ENCODE measurements at regions not wholly inside any gene's neighbourhood (a gene's known extent, or its start where the extent isn't known, plus 50 kb on each side); places are given as distances from the start of the nearest gene placed in this dataset.

GRCh38 chr16:73601911-73602310 is 554.0 kb upstream of the ZFHX3 start:
- H2AFZ ChIP-seq (ENCODE audit: low read length), result no peak overlapping the region
- no peak for DNase-seq (ENCODE audit: low spot score)
- no peak overlapping the region for H3K4me2 ChIP-seq (ENCODE audit: low read length)
- no peak overlapping the region for H3K4me3 ChIP-seq (ENCODE audit: low read depth, low read length, poor library complexity, severe bottlenecking)
- no peaks in the 10 kb centered on the region for H3K9me3 ChIP-seq (ENCODE audit: low read length)
- BruUV-seq (replicated peaks), result no TSS peak
- CTCF ChIA-PET (ENCODE audit: unreplicated experiment), result no interaction called here
- H3K79me2 ChIP-seq (ENCODE audit: insufficient read depth, low read depth, low read length), result no peaks in the 10 kb centered on the region
- H4K20me1 ChIP-seq (ENCODE audit: insufficient read depth, low read length), result no peaks in the 10 kb centered on the region
- TF ChIP-seq CTCF (conservative IDR thresholded peaks at IDR 0.05; ENCODE audit: low read length), result no peak
- no peak for TF ChIP-seq EZH2phosphoT487 (IDR thresholded peaks at IDR 0.05; ENCODE audit: borderline replicate concordance, low read depth, low read length)
- no peaks in the 10 kb centered on the region for H3K36me3 ChIP-seq (ENCODE audit: insufficient read depth, low read length)
- POLR2A ChIA-PET, result no interaction called here
- no peaks in the 10 kb centered on the region for H3K4me1 ChIP-seq (ENCODE audit: insufficient read depth, low read length, poor library complexity, severe bottlenecking)
- no peaks in the 10 kb centered on the region for H3K9me2 ChIP-seq (ENCODE audit: insufficient read depth, low read length)
- H3K27ac ChIP-seq (ENCODE audit: low read depth, low read length, poor library complexity, severe bottlenecking), result no peak overlapping the region
- intact Hi-C loops (cut with micrococcal nuclease; ENCODE audit: unreplicated experiment), result no loop called here

- no peak for TF ChIP-seq CTCF (conservative IDR thresholded peaks at IDR 0.05; ENCODE audit: low read length)
- no peak for TF ChIP-seq EZH2phosphoT487 (IDR thresholded peaks at IDR 0.05; ENCODE audit: borderline replicate concordance, low read depth, low read length)
- Histone ChIP-seq H3K4me2 (ENCODE audit: low read length) (no peak overlapping the region), H3K9me2 (ENCODE audit: insufficient read depth, low read length) (no peaks in the 10 kb centered on the region), H2AFZ (ENCODE audit: low read length) (no peak overlapping the region), H3K79me2 (ENCODE audit: insufficient read depth, low read depth, low read length) (no peaks in the 10 kb centered on the region), H3K9me3 (ENCODE audit: low read length) (no peaks in the 10 kb centered on the region), H3K4me1 (ENCODE audit: insufficient read depth, low read length, poor library complexity, severe bottlenecking) (no peaks in the 10 kb centered on the region), H3K27ac (ENCODE audit: low read depth, low read length, poor library complexity, severe bottlenecking) (no peak overlapping the region), H4K20me1 (ENCODE audit: insufficient read depth, low read length) (no peaks in the 10 kb centered on the region), H3K4me3 (ENCODE audit: low read depth, low read length, poor library complexity, severe bottlenecking) (no peak overlapping the region), H3K36me3 (ENCODE audit: insufficient read depth, low read length) (no peaks in the 10 kb centered on the region)
- CTCF ChIA-PET (ENCODE audit: unreplicated experiment), result interaction anchor here (0.5 kb wide), 1 partner anchor 41 kb away, joined by 3 read pairs; no protein-coding TSS in a partner anchor
- DNase-seq (ENCODE audit: low spot score), result no peak
- intact Hi-C loops (cut with micrococcal nuclease; ENCODE audit: unreplicated experiment), result no loop called here
- POLR2A ChIA-PET, result no interaction called here
- no TSS peak for BruUV-seq (replicated peaks)
Observed at GRCh38 chr16:73599870-73600269, 551.9 kb upstream of the ZFHX3 start.

- Histone ChIP-seq H2AFZ (ENCODE audit: low read length) (no peak overlapping the region), H3K36me3 (ENCODE audit: insufficient read depth, low read length) (no peaks in the 10 kb centered on the region), H3K4me1 (ENCODE audit: insufficient read depth, low read length, poor library complexity, severe bottlenecking) (no peaks in the 10 kb centered on the region), H3K79me2 (ENCODE audit: insufficient read depth, low read depth, low read length) (no peaks in the 10 kb centered on the region), H3K4me3 (ENCODE audit: low read depth, low read length, poor library complexity, severe bottlenecking) (no peak overlapping the region), H3K9me2 (ENCODE audit: insufficient read depth, low read length) (no peaks in the 10 kb centered on the region), H3K27ac (ENCODE audit: low read depth, low read length, poor library complexity, severe bottlenecking) (no peak overlapping the region), H3K9me3 (ENCODE audit: low read length) (no peaks in the 10 kb centered on the region), H3K4me2 (ENCODE audit: low read length) (no peak overlapping the region), H4K20me1 (ENCODE audit: insufficient read depth, low read length) (no peaks in the 10 kb centered on the region)
- no TSS peak for BruUV-seq (replicated peaks)
- ChIA-PET CTCF (ENCODE audit: unreplicated experiment) (interaction anchor here (0.5 kb wide), 1 partner anchor 41 kb away, joined by 3 read pairs; no protein-coding TSS in a partner anchor), POLR2A (interaction anchor here (0.6 kb wide), 1 partner anchor 68 kb away, joined by 7 read pairs; no protein-coding TSS in a partner anchor)
- no peak for DNase-seq (ENCODE audit: low spot score)
- intact Hi-C loops (cut with micrococcal nuclease; ENCODE audit: unreplicated experiment), result no loop called here
- TF ChIP-seq CTCF (conservative IDR thresholded peaks at IDR 0.05; ENCODE audit: low read length) (no peak), EZH2phosphoT487 (IDR thresholded peaks at IDR 0.05; ENCODE audit: borderline replicate concordance, low read depth, low read length) (no peak)
Observed at GRCh38 chr16:73599351-73599750, 551.4 kb upstream of the ZFHX3 start.

Measured in OCI-LY7 (cell line).